ENCODE measurements at regions not wholly inside any gene's neighbourhood (a gene's known extent, or its start where the extent isn't known, plus 50 kb on each side); places are given as distances from the start of the nearest gene placed in this dataset.

DNA sequence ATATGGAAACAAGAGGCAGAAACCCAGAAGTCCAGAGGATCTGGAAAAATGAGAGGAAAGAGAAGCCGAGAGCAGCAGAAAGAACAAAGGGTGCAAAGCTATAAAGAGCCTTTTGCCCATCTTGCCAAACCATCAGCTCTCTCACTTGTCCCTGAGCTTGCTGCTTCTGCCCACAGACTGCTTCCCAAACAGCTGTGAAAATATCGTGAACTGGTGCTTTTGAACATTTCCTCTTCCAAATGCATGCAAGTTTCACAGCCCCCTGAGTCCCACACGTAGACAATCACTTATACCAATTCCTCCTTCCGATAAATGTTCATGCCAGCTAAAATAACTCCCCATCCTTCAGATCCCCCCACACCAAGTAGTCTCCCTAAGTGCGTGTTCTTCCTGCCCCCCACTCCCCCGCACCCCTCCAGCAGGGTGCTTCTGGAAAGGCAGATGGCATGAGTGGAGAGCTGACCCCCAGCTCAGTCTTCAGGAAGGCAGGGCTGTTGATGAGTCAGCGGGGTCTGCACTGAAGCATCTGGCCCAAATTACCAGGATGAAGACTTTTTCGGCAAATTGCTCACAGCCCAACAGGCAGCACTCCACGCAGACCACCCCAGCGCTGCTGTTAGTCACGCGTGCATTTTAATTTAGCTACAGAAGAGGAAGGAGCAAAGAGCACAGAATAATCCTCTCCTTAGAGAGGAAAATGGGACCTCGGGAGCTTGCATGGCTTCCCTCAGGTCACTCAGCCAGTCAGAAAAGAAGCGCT lies 76.1 kb upstream of the KCNMA1 start:
- intact Hi-C loops (cut with micrococcal nuclease), result loop anchor here (10.0 kb wide), 1 partner anchor 549 kb away; no protein-coding TSS in a partner anchor

DNA sequence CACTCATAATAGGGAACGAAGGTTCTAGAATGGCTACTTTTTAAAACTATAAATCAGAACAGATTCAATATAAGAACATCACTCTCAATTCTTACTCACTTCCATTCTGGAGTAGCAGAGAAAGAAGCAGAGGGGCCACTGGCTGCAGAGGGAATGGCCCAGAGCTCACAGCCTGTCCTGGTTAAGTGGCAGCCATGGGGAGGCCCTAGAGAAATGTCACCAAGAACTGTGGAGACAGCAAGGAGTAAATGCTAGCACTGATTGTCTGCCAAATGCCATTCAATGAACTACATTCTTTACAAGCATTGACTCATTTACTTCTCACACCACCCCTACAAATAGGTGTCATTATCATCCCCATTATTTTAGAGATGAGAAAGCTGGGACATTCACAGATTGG lies 74.6 kb upstream of the KCNMA1 start:
- ATAC-seq, result no peak
- DNase-seq, result no peak
- intact Hi-C loops (cut with micrococcal nuclease), result loop anchor here (10.0 kb wide), 1 partner anchor 547 kb away; no protein-coding TSS in a partner anchor

More for the DNA sequence above, 76.1 kb upstream of the KCNMA1 start:
- no peak for ATAC-seq
- no peak for DNase-seq

DNA sequence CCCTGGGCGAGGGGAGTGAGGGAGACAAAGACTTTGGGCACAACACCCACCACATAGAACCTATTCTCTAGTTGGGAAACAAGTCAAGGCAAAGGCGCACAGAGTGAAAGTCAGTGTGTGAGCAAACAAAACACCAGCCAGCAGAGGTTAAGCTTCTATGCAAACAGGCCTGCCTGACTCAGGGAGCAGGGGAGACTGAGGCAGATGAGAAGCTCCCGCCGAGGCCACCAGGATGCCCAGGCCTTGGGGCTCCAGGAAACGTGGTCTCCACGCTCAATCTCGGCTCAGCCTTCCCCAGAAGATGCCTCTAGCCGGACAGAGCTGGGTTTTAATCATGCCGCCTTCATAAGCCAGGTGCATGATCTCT lies 74.1 kb upstream of the KCNMA1 start:
- intact Hi-C loops (cut with micrococcal nuclease), result loop anchor here (10.0 kb wide), 1 partner anchor 547 kb away; no protein-coding TSS in a partner anchor
- ATAC-seq (no peak), DNase-seq (no peak)

DNA sequence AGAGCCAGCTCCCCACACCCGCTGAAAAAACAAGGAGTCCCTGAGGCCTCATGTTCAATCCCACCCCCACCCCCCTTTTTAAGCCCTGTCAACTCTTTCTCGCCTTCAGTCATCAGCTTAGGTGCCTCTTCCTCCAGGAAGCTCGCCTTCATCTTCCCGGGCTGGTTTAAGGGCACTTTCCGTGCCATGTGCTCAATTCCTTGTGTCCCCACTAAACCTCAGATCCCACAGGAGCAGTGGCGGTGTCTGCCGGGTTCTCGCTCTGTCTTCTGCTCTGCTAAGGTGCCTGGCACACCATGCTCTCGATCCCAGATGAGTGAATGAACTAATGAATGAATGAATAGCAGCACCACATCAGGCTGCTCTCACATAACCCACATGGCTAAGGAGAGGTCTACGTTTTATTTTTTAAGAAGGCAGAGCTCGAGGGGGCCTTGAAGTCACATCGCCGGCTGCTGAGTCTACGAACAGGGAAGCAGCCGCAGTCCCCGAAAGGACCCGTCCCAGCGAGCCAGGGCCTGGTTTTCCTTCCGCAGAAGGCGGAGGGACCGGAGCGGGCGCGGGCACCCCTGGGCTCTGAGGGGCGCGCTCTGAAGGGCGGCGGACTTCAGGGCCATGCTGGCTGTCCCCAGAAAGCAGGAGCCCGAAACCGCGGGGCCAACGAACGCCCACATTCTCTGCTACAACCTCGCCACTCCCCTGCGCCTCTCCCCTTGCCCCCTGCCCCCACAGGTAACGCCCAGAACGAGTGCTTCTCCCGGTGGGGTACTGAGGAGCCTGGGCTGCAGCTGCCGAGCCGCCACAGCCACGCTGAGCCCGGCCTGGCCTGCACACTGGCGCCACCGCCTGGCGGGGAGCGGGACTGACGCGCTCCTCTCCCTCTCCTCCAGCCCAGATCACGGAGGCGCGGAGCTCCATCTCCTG lies 73.4 kb upstream of the KCNMA1 start:
- intact Hi-C loops (cut with micrococcal nuclease), result loop anchor here (10.0 kb wide), 1 partner anchor 546 kb away; no protein-coding TSS in a partner anchor
- DNase-seq, result peak; percentile 87
- ATAC-seq, result peak; percentile 98

DNA sequence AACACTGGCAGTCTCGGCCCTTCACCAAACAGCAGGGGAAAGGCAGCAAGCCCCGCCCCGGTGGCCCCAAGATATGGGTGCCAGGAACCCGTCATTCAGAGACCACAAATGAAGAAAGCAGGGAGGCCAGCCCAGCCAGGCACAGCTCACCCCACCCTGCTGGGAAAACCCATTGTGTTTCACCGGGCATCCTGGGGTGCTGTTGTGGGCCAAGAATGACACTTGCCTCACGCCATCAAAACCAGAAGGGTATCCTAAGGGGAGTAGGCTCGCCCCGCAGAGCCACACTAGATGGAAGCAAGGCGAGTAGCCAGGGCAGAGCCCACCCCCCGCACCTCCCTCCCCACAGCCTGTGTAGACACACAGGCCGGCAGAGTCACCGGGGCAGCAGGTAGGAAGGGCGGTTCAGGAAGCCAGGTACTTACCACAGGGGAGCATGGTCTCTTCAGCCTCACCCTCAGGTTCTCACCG lies 72.5 kb upstream of the KCNMA1 start:
- DNase-seq (no peak), ATAC-seq (no peak)
- intact Hi-C loops (cut with micrococcal nuclease), result loop anchor here (10.0 kb wide), 1 partner anchor 545 kb away; no protein-coding TSS in a partner anchor

DNA sequence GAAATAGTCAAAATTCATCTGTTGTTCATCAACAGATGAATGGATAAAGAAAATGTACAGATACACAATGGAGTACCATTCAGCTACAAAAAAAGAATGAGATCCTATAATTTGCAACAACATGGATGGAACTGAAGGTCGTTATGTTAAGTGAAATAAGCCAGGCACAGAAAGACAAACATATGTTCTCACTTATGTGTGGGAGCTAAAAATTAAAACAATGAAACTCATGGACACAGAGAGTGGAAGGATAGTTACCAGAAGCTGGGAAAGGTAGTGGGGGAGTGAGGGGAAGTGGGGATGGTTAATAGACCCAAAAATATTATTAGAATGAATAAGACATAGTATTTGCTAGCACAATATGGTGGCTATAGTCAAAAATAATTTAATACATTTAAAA lies 70.0 kb upstream of the KCNMA1 start:
- intact Hi-C loops (cut with micrococcal nuclease), result no loop called here
- DNase-seq (no peak), ATAC-seq (no peak)

DNA sequence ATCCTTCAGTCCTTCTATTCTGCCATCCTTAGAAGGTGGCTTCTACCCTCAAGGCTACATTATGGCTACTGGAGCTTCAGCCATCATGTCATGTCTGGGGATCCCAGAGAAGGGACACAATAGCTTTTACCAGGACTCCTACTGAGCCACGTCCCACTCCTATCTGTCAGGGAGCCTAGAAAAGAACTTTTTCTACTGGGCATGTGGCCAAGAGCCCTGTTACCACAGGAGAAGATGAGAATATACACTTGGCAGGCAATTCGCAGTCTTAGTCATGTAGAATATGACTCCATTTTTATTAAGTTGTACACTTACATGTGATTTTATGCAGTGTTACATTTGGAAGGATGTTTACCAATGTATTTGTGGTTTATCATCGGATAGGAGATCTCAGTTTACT lies 64.6 kb upstream of the KCNMA1 start:
- ATAC-seq (no peak), DNase-seq (no peak)
- intact Hi-C loops (cut with micrococcal nuclease), result no loop called here

DNA sequence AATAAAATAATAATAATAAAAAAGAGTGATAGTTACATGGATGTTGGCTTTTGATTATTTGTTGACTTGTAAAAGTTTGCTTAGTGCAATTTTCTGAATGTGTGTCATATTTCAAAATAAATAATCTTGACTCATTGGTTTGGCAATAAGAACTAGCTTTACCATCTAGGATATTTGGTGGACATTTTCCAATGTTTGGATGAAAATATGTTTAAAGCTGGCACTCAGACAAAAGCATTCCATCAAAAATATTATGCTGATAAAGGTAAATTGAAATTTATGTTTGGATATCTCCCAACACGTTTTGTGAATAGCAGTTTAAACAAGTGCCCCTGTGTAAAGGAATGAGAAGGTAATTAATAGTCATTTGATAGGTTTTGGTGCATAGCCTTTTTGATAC lies 62.5 kb upstream of the KCNMA1 start:
- no peak for ATAC-seq
- intact Hi-C loops (cut with micrococcal nuclease), result no loop called here
- no peak for DNase-seq

DNA sequence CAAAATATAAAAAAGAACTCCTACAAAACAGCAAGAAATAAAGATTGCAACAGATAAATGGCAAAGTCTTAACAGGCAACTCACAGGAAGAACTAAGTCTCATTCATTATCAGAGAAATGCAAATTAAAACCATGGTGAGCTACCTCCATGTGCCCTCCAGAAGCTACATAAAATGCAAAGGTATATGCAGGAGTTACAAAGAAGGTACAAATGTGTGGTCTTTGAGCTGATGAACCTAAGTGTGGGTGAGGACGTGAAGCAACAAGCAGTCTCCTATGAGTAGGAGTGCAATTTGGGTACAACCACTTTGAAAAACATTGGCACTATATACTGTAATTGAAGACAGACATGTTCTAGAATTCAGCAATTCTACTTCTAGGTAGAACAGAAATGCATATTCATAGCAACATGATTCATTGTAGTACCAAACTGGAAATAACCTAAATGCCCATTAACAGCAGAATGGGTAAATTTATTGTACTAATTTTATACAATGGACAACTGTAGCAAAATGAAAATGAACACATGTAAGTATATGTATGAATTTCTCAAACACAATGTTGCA lies 61.6 kb upstream of the KCNMA1 start:
- ATAC-seq (no peak), DNase-seq (no peak)
- intact Hi-C loops (cut with micrococcal nuclease), result no loop called here

DNA sequence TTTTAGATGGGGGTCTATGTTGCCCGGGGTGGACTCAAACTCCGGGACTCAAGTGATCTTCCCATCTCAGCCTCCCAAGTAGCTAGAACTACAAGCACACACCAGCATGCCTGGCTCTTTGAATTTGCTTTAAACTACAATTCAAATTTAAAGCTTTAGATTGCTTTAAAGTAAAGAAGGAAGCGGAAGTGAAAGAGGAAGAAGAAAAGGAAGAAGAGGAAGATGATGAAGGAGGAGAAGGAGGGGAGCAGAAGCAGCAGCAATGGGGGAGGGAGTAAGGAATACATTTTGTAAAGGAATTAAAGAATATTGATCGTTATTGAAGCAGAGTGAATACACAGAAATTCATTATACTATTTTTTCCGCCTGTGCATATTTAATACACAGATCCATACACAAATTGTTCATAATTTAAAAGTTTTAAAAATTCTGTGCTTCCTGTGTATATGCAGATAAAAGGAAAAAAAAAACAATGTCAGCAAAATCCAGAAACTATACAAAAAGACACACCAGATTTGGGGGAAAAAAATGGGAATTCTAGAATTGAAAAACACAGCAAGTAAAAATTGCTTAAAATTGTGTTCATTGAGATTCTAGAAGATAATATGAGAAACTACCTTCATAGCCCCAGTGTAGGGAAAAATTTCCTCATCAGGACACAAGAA lies 60.8 kb upstream of the KCNMA1 start:
- ATAC-seq (no peak), DNase-seq (no peak)
- intact Hi-C loops (cut with micrococcal nuclease), result no loop called here

DNA sequence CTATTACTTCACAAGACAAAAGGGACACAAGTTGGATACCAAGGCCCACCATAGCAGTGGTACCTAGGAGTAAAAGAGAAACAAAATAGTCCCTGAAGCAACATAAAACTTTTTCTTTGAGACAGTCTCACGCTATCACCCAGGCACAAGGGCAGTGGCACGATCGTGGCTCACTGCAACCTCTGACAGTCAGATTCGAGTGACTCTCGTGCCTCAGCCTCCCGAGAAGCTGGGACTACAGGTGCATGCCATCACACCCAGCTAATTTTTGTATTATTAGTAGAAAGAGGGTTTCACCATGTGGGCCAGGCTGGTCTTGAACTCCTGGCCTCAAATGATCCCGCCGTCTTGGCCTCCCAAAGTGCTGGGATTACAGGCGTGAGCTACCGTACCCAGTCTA lies 59.0 kb upstream of the KCNMA1 start:
- intact Hi-C loops (cut with micrococcal nuclease), result no loop called here
- ATAC-seq, result no peak

DNA sequence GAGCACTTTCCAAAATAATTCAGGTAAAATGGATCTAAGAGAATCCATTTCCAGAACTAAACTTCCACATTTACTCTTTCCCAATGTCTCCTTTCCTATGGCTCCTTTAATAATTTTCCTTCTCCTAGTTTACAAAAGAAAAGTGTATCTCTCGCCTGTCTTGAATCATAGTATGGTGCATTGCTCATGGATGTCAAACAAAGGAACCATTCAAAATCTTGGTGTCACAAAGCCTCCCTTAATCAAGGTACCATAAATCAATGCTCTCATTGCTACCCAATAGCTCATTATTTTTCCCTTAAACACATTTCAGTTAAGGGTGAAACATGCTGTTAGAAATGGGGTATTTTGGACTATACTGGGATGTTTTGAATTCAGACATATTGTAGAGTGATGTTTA lies 57.6 kb upstream of the KCNMA1 start:
- no peak for DNase-seq
- no peak for ATAC-seq
- intact Hi-C loops (cut with micrococcal nuclease), result no loop called here

More for the DNA sequence above, 59.0 kb upstream of the KCNMA1 start:
- no peak for DNase-seq

DNA sequence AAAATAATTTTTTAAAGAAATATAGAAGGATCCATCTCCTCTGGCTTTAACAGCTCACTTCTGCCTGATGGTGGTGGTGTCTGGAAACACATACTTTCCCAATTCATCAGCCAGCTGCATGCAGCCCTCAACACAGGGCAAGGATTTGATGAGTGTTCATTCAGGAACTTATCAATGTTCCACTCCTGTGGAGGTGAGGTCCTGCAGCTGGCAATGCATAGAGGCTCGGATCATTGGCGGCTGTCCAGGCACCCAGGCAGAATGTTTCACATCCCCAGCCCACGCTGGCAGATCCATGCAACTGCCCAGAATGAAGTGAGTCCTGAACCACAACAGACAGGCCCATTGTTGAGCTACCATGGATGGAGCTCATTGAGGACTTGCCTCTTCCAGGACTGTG lies 55.2 kb upstream of the KCNMA1 start:
- no peak for DNase-seq

DNA sequence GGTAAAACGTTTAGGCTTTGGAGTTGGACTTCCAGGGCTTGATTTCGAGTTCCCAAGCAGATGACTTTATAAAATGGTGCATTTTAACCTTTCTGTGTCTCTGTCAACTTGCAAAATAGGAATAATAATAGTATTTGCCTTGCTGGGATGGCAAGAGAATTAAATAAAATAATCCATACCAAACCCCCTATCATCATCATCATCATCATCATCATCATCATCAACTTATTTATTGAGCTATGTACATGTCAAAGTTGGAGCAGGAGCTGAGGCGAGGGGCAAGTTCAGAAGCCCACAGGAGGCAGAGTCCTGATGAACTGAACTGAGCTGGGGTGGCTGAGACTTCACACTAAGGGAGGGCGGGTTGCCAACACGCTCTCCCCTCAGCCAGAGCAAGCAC lies 51.7 kb upstream of the KCNMA1 start:
- ATAC-seq, result no peak
- no peak for DNase-seq
- intact Hi-C loops (cut with micrococcal nuclease), result no loop called here

More for the DNA sequence above, 55.2 kb upstream of the KCNMA1 start:
- ATAC-seq, result no peak
- intact Hi-C loops (cut with micrococcal nuclease), result no loop called here

DNA sequence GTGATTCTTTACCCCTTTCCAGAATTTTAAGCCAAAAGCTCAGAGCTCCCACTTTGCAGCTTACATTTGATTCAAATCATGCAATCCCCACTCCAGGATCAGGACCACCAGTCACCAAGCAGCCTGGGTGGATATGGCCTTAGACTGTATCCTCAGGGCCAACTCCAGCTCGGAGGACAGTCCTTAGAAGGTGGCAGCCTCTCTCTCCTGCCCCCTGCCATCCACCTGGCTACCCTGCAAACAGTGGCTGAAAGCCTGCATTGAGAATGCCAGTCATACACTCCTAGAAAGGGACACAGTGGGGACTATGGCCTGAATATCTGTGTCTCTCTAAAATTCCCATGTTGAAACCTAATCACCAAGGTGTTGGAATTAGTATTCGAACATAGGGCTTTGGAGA lies 50.0 kb upstream of the KCNMA1 start:
- intact Hi-C loops (cut with micrococcal nuclease), result no loop called here
- DNase-seq, result no peak
- no peak for ATAC-seq

Measured in left ventricle myocardium superior (tissue), 1 donor.